GM18520 (cell line): ENCODE measurements at regions not wholly inside any gene's neighbourhood (a gene's known extent, or its start where the extent isn't known, plus 50 kb on each side); places are given as distances from the start of the nearest gene placed in this dataset.
"Not testable (repeated sequence)": the region's sequence is repeated elsewhere in the genome, so short reads cannot be mapped to it uniquely, and the experiment has no call there.

Experiments used
- ATAC-seq: cut with Tn5 transposase; IDR thresholded peaks from one replicate; pipeline ENCODE4 v1.9.1; 2021; ENCODE audit not compliant: unreplicated experiment

DNA sequence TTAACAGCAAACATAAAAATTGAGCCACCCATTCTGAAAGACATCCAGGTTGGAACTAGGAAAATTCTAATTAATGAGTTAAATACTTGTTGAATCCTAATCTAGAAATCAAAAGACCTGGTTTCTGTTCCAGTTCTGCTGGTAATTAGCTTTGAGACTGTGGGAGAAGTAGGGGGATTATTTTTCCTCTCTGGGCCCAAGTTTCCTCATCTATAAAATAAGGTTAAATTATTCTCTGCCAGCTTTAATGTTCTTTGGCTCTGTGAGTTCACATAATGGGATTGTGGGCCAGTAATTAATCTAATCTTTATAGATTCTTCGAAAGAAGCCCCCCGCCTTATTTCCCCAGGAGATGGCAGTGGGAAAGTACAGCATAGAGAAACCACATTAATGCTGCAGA is 104.6 kb downstream of the ENC1 start:
- ATAC-seq = no peak

DNA sequence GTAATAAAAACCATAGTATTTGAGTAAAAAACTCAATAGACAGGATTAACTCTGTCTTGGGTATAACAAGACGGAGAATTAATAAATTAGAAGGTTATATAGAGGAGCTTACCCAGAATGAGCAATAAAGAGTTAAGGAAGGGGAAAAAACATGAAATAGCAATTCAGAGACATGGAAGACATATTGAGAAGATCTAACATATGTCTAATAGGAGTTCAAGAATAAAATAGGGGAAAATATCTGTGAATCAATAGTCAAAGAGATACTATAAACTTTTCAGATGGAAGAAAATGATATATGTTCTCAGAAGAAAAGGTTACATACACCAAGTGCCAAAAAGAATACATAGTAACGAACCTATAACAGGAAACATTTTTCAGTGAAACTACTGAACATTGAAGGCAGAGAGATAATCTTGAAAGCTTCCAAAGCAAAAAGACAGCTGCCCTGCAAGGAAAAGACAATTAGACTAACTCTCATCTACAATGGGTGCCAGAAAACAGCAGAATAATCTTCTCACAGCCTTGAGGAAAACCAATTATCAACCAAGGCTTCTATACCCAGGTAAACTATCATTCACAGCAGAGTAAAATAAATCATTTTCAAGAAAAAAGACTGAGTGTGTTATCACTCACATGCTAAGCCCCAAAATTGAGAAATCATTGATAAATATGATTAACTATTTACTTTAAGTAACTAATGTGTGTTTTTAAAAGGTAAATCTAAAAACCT is 106.0 kb downstream of the ENC1 start:
- no peak for ATAC-seq

DNA sequence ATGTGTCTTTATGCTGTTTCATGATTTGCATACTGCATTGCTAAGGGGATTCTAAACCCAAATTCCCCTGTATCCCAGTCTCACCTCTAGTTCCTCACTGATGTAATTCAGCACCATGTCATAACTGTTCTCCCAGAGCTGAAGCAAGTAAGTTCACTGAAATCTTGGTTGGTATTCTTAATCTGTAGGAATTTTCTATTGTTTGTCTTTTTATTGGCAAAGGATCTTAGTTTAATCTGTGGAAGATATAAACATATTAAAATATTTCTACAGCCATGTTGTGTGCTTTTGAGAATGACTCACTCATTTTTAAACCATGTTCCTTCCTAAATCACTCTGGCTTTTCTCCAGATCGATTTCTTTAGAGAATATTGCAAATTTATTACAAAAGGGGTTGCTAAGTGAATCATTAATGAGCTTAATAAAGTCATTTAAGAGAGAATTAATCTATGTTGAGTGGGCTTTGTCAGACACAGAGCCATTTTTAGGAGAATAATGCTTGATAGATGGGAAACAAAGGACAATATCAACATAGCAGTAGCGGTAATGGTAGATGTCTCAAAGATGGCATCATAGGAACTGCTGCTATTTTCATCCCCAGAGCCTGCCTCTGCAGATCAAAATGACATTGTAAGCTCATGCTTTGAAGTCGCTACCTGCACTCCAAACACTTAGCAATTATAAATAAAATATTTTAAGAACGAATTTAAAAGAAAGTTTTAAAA is 110.0 kb downstream of the ENC1 start:
- no peak for ATAC-seq

DNA sequence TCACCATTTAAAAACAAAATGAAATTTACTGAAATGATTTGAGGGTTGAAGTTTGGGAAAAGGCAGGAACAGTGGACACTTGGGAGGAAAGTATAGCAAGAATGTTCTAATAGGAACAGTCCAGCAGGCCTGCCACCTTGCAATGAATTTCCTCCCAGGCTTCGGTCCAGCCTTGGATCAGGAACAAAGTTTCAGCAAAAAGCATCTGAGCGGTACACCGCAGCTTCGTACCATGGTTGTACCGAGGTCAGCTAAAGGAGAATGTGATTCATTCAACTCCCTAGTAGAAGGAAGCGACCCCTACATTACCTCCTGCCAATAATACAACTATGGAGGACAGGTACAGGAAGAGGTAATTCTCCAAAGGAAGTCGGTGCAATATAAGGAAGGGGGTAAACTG is 111.4 kb downstream of the ENC1 start:
- no peak for ATAC-seq

DNA sequence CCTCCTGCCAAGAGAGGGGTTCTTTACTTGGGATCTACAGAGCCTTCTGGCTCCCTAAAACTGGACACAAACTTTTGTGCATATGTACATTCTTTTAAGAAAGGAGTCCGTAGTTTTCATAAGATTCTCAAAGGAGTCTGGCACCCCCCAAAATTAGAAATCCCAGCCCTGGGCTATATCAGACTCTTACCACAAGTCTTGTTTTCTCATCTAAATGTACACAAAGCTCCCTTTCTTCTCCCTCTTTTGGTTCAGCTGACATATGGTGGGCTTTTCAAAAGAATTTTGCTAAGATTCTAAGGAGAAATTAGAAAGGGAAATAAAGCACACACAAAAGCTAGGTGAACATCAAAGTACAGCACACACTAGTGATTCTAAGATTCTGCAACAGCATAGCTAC is 114.4 kb downstream of the ENC1 start:
- ATAC-seq = no peak

DNA sequence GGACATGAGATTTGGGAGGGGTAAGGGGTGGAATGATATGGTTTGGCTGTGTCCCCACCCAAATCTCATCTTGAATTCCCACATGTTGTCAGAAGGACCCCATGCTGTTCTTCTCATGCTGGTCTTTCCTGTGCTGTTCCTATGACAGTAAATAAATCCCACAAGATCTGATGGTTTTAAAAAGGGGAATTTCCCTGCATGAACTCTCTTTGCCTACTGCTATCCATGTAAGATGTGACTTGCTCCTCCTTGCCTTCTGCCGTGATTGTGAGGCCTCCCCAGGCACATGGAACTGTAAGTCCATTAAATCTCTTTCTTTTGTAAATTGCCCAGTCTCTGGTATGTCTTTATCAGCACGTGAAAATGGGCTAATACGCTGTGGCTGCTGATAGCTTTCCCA is 115.8 kb downstream of the ENC1 start:
- not testable (repeated sequence) for ATAC-seq

DNA sequence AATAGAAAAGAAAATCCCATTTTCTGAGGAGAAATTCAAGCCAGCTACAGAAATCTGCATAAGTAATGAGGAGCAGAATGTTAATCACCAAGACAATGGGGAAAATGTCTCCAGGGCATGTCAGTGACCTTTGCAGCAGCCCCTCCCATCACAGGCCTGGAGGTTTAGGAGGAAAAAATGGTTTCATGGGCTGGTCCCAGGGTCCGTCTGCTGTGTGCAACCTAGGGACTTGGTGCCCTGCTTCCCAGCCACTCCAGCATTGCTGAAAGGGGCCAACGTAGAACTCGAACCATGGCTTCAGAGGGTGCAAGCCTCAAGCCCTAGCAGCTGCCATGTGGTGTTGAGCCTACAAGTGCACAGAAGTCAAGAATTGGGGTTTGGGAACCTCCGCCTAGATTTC is 116.8 kb downstream of the ENC1 start:
- ATAC-seq = not testable (repeated sequence)

DNA sequence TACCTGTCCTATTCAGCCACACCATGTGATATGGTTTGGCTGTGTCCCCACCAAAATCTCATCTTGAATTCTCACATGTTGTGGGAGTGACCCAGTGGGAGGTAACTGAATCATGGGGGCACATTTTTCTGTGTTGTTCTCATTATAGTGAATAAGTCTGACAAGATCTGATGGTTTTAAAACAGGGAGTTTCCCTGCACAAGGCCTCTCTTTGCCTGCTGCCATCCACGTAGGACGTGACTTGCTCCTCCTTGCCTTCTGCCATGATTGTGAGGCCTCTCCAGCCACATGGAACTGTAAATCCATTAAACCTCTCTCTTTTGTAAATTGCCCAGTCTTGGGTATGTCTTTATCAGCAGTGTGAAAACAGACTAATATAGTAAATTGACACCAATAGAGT is 117.7 kb downstream of the ENC1 start:
- not testable (repeated sequence) for ATAC-seq

DNA sequence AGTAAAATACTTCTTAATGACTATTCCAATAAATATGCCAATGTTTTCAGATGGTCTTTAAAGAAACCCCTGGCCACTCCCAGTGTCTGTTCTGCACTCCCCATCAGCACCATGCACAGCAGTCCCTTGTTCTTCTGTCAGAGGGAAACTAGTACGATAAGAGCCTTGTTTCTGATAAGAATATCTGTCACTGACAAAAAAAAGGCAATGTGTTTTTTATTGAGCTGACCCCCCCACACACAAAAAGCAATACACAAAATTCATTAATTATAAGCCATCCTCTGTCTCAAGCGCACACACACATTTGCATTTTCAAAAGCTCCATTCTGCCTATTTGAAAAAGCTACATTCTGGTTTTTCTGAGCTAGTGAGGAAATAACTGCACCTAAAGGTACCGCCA is 119.1 kb downstream of the ENC1 start:
- no peak for ATAC-seq

DNA sequence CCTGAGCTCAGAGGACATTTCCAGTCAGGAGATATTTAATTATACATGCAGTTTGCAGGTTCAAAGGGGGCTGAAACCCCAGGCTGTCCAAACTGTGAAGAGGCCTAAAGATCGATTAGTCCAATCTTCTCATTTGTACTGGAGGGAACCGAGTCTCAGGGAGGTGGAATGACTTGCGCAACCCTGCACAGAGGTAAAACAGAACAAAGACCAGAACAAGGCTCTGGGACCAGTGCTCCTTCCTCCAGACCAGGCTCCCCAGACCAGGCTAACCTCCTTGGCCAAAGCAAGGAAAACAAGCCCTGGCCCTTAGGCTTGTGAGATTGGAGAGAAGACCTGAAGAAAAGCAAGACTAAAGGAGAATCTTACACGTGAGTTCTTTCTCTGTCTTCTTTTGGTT is 120.8 kb downstream of the ENC1 start:
- ATAC-seq = no peak

DNA sequence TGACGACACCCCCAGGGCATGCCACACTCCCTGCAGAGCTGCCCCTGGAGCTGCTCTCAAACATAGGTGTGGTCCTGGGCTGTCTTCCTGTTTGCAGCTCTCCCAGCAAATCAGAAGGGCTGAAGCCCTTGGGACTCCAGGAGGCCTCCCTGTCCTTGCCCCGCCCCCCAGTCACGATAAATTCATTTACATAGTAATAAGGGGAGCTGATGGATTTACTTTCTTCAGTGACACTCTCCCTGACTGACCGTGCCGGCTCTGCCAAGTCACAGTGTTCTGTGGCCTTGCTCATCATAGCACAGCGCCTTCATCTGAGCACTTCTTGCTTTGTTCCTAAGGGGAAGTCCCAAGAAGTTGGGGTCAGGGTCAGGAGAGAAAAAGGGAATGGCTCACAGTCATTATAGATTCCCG is 121.4 kb downstream of the ENC1 start:
- ATAC-seq = no peak

DNA sequence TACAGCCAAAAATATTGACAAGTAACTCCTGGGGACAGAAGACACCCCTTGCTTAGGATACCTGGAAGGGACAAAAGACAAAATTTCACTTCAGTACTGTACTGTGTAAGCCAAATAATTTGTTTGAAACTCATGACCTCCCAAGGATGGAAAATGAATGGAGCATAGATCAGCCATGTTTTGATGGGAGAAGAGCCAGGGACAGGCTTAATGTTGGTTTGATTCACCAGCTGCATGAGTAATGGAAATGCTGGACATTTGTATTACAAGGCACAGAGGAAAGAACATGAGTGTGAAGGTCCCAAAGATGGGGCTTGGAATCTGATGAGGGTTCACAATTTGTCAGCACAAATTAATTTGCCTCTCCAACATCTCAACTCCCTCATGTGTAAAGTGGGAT is 122.8 kb downstream of the ENC1 start:
- no peak for ATAC-seq

DNA sequence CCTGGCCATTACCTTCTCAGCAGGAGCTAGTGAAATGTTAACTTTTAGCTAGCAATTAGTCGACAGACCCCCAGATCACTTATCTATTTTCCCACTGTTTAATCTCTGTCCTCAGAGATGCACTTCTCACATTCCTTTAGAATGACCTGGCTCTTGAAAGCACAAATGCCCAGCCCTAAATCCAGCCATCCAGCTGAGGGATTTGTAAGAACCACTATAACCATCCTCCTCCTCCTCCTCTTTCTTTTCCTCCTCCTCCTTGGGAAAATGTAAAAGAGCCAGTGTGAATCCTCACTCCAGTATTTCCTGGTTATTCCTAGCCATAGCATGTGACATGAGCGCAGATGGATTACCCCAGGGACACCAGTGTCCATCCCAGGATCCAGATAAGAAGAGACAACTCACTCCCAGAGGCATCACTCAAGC is 124.3 kb downstream of the ENC1 start:
- no peak for ATAC-seq

DNA sequence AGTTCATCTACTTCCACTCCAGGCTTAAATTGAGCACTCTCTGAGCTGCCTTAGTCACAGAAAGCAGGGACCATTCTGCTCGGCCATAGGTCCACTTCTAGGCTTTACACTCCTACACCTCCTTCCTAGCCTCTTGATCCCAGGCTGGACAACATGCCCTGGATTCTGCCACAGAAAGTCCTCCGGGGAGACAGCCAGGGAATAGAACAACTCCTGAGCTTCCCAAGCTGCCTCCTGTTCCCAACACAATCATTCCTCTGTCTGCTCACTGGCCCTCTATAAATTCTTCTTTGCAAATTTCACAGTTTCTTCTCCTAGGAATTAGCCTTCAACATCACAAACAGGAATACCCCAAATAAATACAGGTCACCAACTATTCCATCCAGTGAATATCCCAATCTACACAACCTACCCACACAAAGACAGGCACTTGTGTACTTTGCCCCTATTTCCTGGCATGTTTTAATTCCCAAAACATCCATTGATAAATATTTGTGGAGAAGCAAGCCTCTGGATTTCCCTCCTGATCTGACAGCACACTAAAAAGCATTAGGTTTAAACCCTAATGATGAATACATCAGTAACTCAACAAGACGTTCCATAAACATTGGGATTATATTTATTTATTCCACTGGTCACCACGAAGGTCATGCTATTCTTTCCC is 125.5 kb downstream of the ENC1 start:
- ATAC-seq = no peak

DNA sequence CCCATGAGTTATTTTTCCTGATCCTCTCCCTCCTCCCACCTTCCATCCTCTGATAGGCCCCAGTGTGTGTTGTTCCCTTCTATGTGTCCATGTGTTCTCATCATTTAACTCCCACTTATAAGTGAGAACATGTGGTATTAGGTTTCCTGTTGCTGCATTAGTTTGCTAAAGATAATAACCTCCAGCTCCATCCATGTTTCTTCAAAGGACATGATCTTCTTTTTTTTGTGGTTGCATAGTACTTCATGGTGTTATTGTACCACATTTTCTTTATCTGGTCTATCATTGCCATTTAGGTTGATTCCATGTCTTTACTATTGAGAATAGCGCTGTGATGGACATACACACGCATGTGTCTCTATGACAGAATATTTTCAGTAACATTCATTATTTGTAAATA is 128.8 kb downstream of the ENC1 start:
- ATAC-seq = not testable (repeated sequence)

DNA sequence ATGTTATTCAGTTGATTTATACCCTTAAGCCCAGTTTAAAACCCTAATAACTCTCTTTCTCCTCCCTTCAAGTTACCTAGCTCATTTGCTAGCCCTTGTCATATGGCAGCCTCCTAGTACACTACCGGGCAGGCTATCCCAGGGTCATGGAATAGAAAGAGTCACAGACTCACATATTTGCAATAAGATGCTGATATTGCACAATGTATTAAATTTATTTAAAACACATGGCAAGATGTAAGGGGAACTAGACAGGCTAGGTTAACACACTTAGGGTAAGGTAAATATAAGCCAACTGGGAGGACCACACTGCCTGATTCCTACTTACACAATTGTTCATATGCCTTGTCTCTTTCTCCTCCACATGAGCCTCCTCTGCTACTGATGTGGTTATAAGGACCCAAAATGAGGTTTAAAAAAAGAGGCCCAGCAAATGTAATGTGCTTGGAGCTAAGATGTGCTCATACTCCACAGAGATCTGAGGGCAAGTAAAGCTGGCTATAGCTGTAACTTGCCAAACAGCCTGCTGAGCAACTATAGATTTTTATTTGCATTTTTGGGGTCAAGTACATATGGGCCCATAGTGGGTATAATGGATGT is 130.0 kb downstream of the ENC1 start:
- ATAC-seq = no peak

DNA sequence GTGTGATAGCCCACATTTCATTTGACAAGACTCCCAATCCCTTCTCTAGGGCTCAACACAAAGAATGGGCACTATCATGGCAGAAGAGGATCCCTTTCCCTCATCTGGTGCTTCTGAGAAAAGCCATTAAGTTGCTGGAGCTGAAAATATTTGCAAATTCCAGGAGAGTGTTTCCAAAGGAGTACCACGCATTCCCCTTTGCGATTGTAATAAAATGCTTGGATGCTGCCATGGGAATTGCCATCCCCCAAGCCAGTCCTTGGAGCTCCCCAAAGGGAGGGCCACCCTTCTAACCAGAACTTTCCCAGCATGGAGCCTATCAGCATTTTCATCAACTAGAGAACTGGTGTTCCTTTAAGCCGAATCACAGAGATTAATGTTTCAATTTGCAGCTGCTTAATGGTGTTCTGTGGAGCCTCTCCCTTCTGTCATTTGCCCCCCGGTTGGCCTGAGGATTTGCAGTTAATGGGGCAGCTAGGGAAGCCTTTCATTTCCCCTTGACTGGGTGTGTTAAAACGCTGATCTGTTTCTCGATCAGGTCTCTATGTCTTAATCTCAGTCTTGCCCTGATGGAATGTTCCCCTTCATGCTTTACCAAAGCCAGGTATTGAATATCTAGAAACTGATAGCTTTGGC is 133.0 kb downstream of the ENC1 start:
- no peak for ATAC-seq

DNA sequence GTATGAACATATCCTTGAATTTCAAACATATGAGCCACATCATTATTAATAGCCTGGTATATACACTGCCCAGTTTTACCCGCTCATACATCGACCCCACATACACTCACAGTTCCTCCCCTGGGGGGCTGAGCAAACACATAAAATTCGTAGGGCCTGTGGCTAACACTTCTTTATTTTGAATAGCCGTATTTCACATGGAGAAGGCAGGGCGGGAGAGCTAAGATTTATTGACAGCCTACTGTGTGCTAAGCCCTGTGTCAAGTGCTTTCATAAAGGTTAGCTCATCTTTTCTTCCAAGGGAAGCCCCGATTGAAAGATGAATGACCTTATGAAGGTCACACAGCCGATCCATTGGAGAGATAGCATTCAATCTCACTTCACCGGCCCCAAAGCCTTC is 134.4 kb downstream of the ENC1 start:
- no peak for ATAC-seq

DNA sequence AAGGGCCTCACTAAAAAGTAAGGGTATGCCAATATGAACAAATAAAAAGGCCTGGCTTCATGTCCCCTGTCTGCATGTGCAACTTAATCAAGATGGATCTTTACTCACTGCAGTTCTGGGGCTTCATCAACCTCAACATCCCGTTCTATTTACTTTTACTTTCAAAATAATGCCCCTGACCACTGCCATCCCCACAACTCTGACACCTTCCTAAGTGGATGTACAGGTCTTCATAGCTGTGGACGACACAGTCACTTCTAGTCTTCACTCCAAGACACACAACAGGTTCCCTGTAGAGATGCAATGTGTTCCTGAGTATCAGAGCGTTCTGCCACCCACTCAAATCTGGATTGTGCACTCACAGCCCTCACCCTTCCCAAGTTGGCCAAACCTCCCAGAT is 136.1 kb downstream of the ENC1 start:
- ATAC-seq = no peak

DNA sequence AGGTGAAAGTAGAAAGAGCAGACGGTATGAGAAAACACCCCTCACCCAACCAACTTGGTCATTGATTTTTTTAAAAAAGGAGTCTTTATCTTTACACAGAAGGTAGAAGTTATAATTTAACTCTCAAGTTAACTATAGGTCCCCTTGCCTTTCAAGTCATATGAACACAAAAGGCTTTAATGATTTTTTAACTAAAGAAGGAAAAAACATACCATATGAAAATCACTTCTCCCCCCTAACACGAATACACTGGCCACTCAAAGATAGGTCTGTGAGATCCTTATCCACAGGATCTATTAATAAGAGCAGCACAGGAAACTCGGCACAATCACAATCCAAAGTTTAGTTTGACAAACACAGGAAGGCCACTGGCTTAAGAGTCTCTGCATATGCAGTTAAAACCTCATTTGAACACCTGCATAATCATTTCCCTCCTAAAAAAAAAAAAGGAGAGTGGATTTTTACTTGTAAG is 138.0 kb downstream of the ENC1 start:
- no peak for ATAC-seq
